ENCODE measurements at regions not wholly inside any gene's neighbourhood (a gene's known extent, or its start where the extent isn't known, plus 50 kb on each side); places are given as distances from the start of the nearest gene placed in this dataset.
"Not testable (repeated sequence)": the region's sequence is repeated elsewhere in the genome, so short reads cannot be mapped to it uniquely, and the experiment has no call there.

- Histone ChIP-seq H3K9ac (no peak overlapping the region), H3K4me1 (no peaks in the 10 kb centered on the region)
Observed at GRCh38 chr2:116491292-116491691, 1323.2 kb upstream of the DDX18 start.

GRCh38 chr2:116499389-116499788 is 1315.1 kb upstream of the DDX18 start:
- Histone ChIP-seq H3K9me3 (replicated peaks in 1 of 11) (no peaks in the 10 kb centered on the region), H3K4me2 (no peak overlapping the region), H3K9ac (no peak overlapping the region), H3K27ac (no peak overlapping the region), H4K20me1 (no peaks in the 10 kb centered on the region), H3K4me3 (no peak overlapping the region), H3K36me3 (no peaks in the 10 kb centered on the region), H3K27me3 (no peaks in the 10 kb centered on the region), H3K4me1 (no peaks in the 10 kb centered on the region)
- no peak for TF ChIP-seq Cebpa-rat (IDR thresholded peaks at IDR 0.05)

More at GRCh38 chr2:116491292-116491691, 1323.2 kb upstream of the DDX18 start:
- peaks cover 0 to 2% (median 0%) of the 10 kb centered on the region in 11 experiments; a peak in 3 of 22 replicates for H3K9me3 ChIP-seq (replicated peaks in 1 of 11)
- H3K4me2 ChIP-seq: no peak overlapping the region
- H3K36me3 ChIP-seq: no peaks in the 10 kb centered on the region
- no peak overlapping the region for H3K27ac ChIP-seq
- no peaks in the 10 kb centered on the region for H3K27me3 ChIP-seq
- TF ChIP-seq Cebpa-rat (IDR thresholded peaks at IDR 0.05): no peak
- H4K20me1 ChIP-seq: no peaks in the 10 kb centered on the region
- H3K4me3 ChIP-seq: no peak overlapping the region

- Histone ChIP-seq H3K4me2 (no peak overlapping the region), H3K4me3 (no peak overlapping the region), H3K27me3 (no peaks in the 10 kb centered on the region), H4K20me1 (0 out of 22 replicates have a peak, but pooled peaks cover 0 to 2% (median 0%) of the 10 kb centered on the region in 11 experiments), H3K9ac (no peak overlapping the region), H3K4me1 (no peaks in the 10 kb centered on the region), H3K27ac (no peak overlapping the region), H3K36me3 (no peaks in the 10 kb centered on the region), H3K9me3 (replicated peaks in 1 of 11) (no peaks in the 10 kb centered on the region)
- no peak for TF ChIP-seq Cebpa-rat (IDR thresholded peaks at IDR 0.05)
Observed at GRCh38 chr2:116510117-116510671, 1304.3 kb upstream of the DDX18 start.

GRCh38 chr2:116511426-116511825 is 1303.1 kb upstream of the DDX18 start:
- Histone ChIP-seq H3K4me1 (no peaks in the 10 kb centered on the region), H4K20me1 (0 out of 22 replicates have a peak, but pooled peaks cover 0 to 2% (median 0%) of the 10 kb centered on the region in 11 experiments), H3K4me3 (no peak overlapping the region), H3K9ac (no peak overlapping the region), H3K27ac (no peak overlapping the region), H3K36me3 (no peaks in the 10 kb centered on the region), H3K4me2 (no peak overlapping the region), H3K27me3 (no peaks in the 10 kb centered on the region), H3K9me3 (replicated peaks in 1 of 11) (no peaks in the 10 kb centered on the region)
- TF ChIP-seq Cebpa-rat (IDR thresholded peaks at IDR 0.05): no peak

GRCh38 chr2:116513991-116514390 is 1300.5 kb upstream of the DDX18 start:
- Histone ChIP-seq H3K4me3 (no peak overlapping the region), H4K20me1 (0 out of 22 replicates have a peak, but pooled peaks cover 0 to 2% (median 0%) of the 10 kb centered on the region in 11 experiments), H3K4me2 (no peak overlapping the region), H3K36me3 (no peaks in the 10 kb centered on the region), H3K27ac (no peak overlapping the region), H3K27me3 (no peaks in the 10 kb centered on the region), H3K9me3 (replicated peaks in 1 of 11) (no peaks in the 10 kb centered on the region), H3K4me1 (no peaks in the 10 kb centered on the region), H3K9ac (no peak overlapping the region)
- TF ChIP-seq Cebpa-rat (IDR thresholded peaks at IDR 0.05): no peak

GRCh38 chr2:116517936-116518335 is 1296.6 kb upstream of the DDX18 start:
- Histone ChIP-seq H3K27me3 (no peaks in the 10 kb centered on the region), H3K4me2 (no peak overlapping the region), H4K20me1 (no peaks in the 10 kb centered on the region), H3K36me3 (no peaks in the 10 kb centered on the region), H3K4me3 (no peak overlapping the region), H3K27ac (no peak overlapping the region), H3K9ac (no peak overlapping the region), H3K4me1 (no peaks in the 10 kb centered on the region), H3K9me3 (replicated peaks in 1 of 11) (no peaks in the 10 kb centered on the region)
- no peak for TF ChIP-seq Cebpa-rat (IDR thresholded peaks at IDR 0.05)

GRCh38 chr2:116537811-116538210 is 1276.7 kb upstream of the DDX18 start:
- Histone ChIP-seq H3K4me2 (no peak overlapping the region), H3K4me3 (no peak overlapping the region), H4K20me1 (no peaks in the 10 kb centered on the region), H3K4me1 (peaks cover 0 to 6% (median 0%) of the 10 kb centered on the region in 10 experiments; a peak in 1 of 20 replicates), H3K27me3 (no peaks in the 10 kb centered on the region), H3K27ac (no peak overlapping the region), H3K36me3 (no peaks in the 10 kb centered on the region), H3K9ac (no peak overlapping the region), H3K9me3 (replicated peaks in 1 of 11) (peaks cover 10 to 14% (median 12%) of the 10 kb centered on the region in 11 experiments)
- TF ChIP-seq Cebpa-rat (IDR thresholded peaks at IDR 0.05): no peak

GRCh38 chr2:116545286-116546068 is 1269.0 kb upstream of the DDX18 start:
- no peaks in the 10 kb centered on the region for H3K36me3 ChIP-seq
- H3K27me3 ChIP-seq: no peaks in the 10 kb centered on the region
- H3K4me3 ChIP-seq: no peak overlapping the region
- no peak overlapping the region for H3K9ac ChIP-seq
- no peak overlapping the region for H3K27ac ChIP-seq
- H3K9me3 ChIP-seq (replicated peaks in 1 of 11): peaks cover 11 to 19% (median 15%) of the 10 kb centered on the region in 11 experiments
- no peak overlapping the region for H3K4me2 ChIP-seq
- H3K4me1 ChIP-seq: peaks cover 0 to 6% (median 0%) of the 10 kb centered on the region in 10 experiments; a peak in 1 of 20 replicates
- no peaks in the 10 kb centered on the region for H4K20me1 ChIP-seq
- TF ChIP-seq Cebpa-rat (IDR thresholded peaks at IDR 0.05): no peak

GRCh38 chr2:116552738-116553419 is 1261.6 kb upstream of the DDX18 start:
- H3K27ac ChIP-seq; H3K9me3 ChIP-seq (replicated peaks in 1 of 11); H3K4me3 ChIP-seq; H3K4me1 ChIP-seq; H3K27me3 ChIP-seq; H3K4me2 ChIP-seq; H3K9ac ChIP-seq; H4K20me1 ChIP-seq; H3K36me3 ChIP-seq: not testable (repeated sequence)
